ENCODE measurements at regions not wholly inside any gene's neighbourhood (a gene's known extent, or its start where the extent isn't known, plus 50 kb on each side); places are given as distances from the start of the nearest gene placed in this dataset.
"Not testable (repeated sequence)": the region's sequence is repeated elsewhere in the genome, so short reads cannot be mapped to it uniquely, and the experiment has no call there.

DNA sequence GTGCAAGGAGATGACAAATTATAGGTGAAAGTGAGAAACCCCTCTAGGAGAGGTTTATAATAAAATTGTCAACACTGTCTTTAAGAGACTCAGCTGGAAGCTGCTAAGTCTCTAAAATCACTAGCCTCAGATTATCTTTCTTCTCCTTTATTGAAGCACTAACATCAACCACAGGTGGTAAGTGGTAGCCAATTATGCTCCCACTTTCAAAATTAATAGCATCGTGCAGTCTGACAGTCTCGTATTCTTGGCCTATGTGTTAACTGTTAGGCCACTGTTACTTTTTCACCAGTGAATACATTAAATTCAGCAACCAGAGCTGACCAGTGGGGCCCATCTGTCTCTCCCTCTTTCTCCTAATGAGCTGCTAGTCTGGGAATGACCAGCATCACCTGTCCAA is 674.1 kb downstream of the RAPGEF2 start:
- DNase-seq, result no peak
- Histone ChIP-seq H3K27ac (ENCODE audit: low read length) (no peak overlapping the region), H3K27me3 (ENCODE audit: low read length) (no peaks in the 10 kb centered on the region), H4K20me1 (ENCODE audit: insufficient read depth, low read depth, low read length) (no peaks in the 10 kb centered on the region), H3K4me3 (ENCODE audit: low read length) (no peak overlapping the region), H3K4me2 (ENCODE audit: low read depth, low read length, poor library complexity, severe bottlenecking) (no peak overlapping the region), H3K4me1 (ENCODE audit: low read length) (no peaks in the 10 kb centered on the region), H3K79me2 (ENCODE audit: low read length) (no peaks in the 10 kb centered on the region), H3K9ac (ENCODE audit: low read length) (no peak overlapping the region), H2AFZ (ENCODE audit: low read length) (no peak overlapping the region), H3K9me2 (replicated peaks; ENCODE audit: insufficient read depth, low read length) (no peaks in the 10 kb centered on the region), H3K9me3 (ENCODE audit: low read length) (peaks cover 43% of the 10 kb centered on the region), H3K36me3 (ENCODE audit: insufficient read depth, low read length) (no peaks in the 10 kb centered on the region)

DNA sequence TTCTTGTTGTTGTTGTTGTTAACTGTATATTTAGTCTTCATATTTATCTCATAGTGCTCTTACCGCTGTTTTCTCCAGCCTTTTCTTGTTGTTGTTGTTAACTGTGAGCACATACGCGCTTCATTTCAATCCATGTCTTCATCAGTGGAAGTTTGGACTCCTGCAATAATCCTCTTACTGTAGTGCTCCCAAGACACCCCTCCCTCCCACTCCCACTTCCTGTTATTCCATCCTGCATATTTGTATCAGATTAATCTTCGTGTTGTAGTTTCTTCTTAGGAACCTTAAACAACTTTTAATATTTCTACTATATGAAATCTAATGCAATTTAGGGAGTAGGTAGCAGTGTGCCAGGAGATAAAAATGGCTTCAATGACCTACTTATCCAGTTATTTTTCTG is 674.8 kb downstream of the RAPGEF2 start:
- H3K27ac ChIP-seq (ENCODE audit: low read length), result no peak overlapping the region
- H3K9ac ChIP-seq (ENCODE audit: low read length), result no peak overlapping the region
- H3K9me2 ChIP-seq (replicated peaks; ENCODE audit: insufficient read depth, low read length), result no peaks in the 10 kb centered on the region
- no peaks in the 10 kb centered on the region for H3K4me1 ChIP-seq (ENCODE audit: low read length)
- H3K79me2 ChIP-seq (ENCODE audit: low read length), result no peaks in the 10 kb centered on the region
- H3K4me3 ChIP-seq (ENCODE audit: low read length), result no peak overlapping the region
- H3K27me3 ChIP-seq (ENCODE audit: low read length), result no peaks in the 10 kb centered on the region
- no peak overlapping the region for H3K4me2 ChIP-seq (ENCODE audit: low read depth, low read length, poor library complexity, severe bottlenecking)
- H3K36me3 ChIP-seq (ENCODE audit: insufficient read depth, low read length), result no peaks in the 10 kb centered on the region
- peaks cover 43% of the 10 kb centered on the region for H3K9me3 ChIP-seq (ENCODE audit: low read length)
- no peaks in the 10 kb centered on the region for H4K20me1 ChIP-seq (ENCODE audit: insufficient read depth, low read depth, low read length)
- no peak for DNase-seq
- H2AFZ ChIP-seq (ENCODE audit: low read length), result no peak overlapping the region

DNA sequence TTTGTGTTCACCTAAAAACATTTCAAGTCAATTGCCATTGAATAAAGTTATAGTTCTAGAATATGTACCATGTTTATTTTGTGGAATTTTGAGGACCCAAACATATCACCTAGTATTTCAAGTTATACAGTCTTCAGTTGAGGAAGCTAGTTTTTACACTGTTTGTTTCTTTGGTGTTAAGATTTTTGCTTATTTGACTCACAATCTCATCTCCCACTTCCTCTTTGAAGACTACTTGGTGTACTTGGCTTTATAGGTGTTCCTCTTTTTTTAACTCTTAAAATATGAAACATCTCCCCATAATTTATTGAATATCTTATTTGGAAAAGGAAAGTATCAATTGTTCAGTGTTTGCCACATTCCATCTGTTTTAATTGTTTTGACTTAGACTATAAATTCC is 675.4 kb downstream of the RAPGEF2 start:
- no peak overlapping the region for H3K27ac ChIP-seq (ENCODE audit: low read length)
- no peak overlapping the region for H3K4me3 ChIP-seq (ENCODE audit: low read length)
- no peaks in the 10 kb centered on the region for H3K4me1 ChIP-seq (ENCODE audit: low read length)
- H3K4me2 ChIP-seq (ENCODE audit: low read depth, low read length, poor library complexity, severe bottlenecking), result no peak overlapping the region
- H4K20me1 ChIP-seq (ENCODE audit: insufficient read depth, low read depth, low read length), result no peaks in the 10 kb centered on the region
- no peak overlapping the region for H2AFZ ChIP-seq (ENCODE audit: low read length)
- H3K27me3 ChIP-seq (ENCODE audit: low read length), result no peaks in the 10 kb centered on the region
- H3K9ac ChIP-seq (ENCODE audit: low read length), result no peak overlapping the region
- no peaks in the 10 kb centered on the region for H3K36me3 ChIP-seq (ENCODE audit: insufficient read depth, low read length)
- peaks cover 43% of the 10 kb centered on the region for H3K9me3 ChIP-seq (ENCODE audit: low read length)
- no peaks in the 10 kb centered on the region for H3K79me2 ChIP-seq (ENCODE audit: low read length)
- H3K9me2 ChIP-seq (replicated peaks; ENCODE audit: insufficient read depth, low read length), result no peaks in the 10 kb centered on the region
- no peak for DNase-seq

DNA sequence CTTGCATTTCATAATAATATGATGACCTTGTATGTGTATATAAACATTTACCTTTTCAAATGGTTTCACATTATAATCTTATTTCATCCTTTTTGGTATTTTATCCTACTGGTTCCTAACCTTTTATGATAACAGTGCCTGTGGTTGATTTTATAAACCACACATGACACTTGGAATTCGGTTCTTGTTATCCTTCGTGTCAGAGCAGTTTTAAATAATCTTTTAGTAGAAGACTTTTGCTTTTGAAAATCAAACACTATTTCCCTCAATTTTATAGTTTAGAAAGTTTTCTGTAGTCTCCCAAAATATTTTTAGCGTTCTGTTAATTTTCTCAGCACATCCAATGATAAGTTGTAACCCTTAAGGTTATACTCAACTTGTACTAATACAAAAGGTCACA is 676.8 kb downstream of the RAPGEF2 start:
- Histone ChIP-seq H3K9me3 (ENCODE audit: low read length) (peaks cover 45% of the 10 kb centered on the region), H3K36me3 (ENCODE audit: insufficient read depth, low read length) (no peaks in the 10 kb centered on the region), H3K9me2 (replicated peaks; ENCODE audit: insufficient read depth, low read length) (no peaks in the 10 kb centered on the region), H3K9ac (ENCODE audit: low read length) (no peak overlapping the region), H2AFZ (ENCODE audit: low read length) (no peak overlapping the region), H3K4me3 (ENCODE audit: low read length) (no peak overlapping the region), H3K4me1 (ENCODE audit: low read length) (no peaks in the 10 kb centered on the region), H3K79me2 (ENCODE audit: low read length) (no peaks in the 10 kb centered on the region), H3K27me3 (ENCODE audit: low read length) (no peaks in the 10 kb centered on the region), H3K27ac (ENCODE audit: low read length) (no peak overlapping the region), H3K4me2 (ENCODE audit: low read depth, low read length, poor library complexity, severe bottlenecking) (no peak overlapping the region), H4K20me1 (ENCODE audit: insufficient read depth, low read depth, low read length) (no peaks in the 10 kb centered on the region)
- DNase-seq, result no peak

DNA sequence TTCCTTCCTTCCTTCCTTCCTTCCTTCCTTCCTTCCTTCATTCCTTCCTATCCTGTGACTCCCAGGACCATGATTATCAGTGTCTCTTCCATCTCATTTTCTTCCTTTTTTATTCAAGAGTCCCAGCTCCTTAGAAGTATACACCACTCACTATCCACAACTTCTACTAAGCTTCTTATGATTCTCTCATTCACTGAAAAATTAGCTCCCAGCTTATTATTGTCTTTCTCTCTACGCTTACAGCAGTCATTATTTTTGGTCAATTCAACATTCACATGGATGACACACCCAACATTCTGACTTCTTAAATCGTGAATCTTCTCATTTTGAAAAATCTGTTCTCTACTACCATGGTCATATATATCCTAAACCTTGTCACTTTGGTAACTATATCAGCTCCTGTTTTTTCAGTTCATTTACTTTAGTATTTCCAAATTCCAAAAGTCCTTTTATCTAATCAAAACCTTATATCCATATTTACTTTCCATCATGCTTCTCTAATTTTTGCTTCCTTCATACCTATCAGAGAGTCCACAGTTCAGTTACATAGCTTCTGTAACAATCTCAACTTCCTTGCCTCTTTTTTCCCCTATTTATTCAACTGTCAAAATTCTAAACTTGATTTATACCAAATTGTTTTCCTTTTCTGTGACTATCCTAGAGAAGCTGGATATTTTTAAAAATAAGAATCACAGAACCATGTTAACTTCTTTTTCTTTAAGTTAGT is 677.5 kb downstream of the RAPGEF2 start:
- Histone ChIP-seq H4K20me1 (ENCODE audit: insufficient read depth, low read depth, low read length) (no peaks in the 10 kb centered on the region), H3K4me1 (ENCODE audit: low read length) (no peaks in the 10 kb centered on the region), H3K36me3 (ENCODE audit: insufficient read depth, low read length) (no peaks in the 10 kb centered on the region), H3K27ac (ENCODE audit: low read length) (no peak overlapping the region), H3K9ac (ENCODE audit: low read length) (no peak overlapping the region), H3K4me3 (ENCODE audit: low read length) (no peak overlapping the region), H3K9me2 (replicated peaks; ENCODE audit: insufficient read depth, low read length) (no peaks in the 10 kb centered on the region), H3K4me2 (ENCODE audit: low read depth, low read length, poor library complexity, severe bottlenecking) (no peak overlapping the region), H3K27me3 (ENCODE audit: low read length) (no peaks in the 10 kb centered on the region), H3K9me3 (ENCODE audit: low read length) (peaks cover 51% of the 10 kb centered on the region), H2AFZ (ENCODE audit: low read length) (no peak overlapping the region), H3K79me2 (ENCODE audit: low read length) (no peaks in the 10 kb centered on the region)
- no peak for DNase-seq

DNA sequence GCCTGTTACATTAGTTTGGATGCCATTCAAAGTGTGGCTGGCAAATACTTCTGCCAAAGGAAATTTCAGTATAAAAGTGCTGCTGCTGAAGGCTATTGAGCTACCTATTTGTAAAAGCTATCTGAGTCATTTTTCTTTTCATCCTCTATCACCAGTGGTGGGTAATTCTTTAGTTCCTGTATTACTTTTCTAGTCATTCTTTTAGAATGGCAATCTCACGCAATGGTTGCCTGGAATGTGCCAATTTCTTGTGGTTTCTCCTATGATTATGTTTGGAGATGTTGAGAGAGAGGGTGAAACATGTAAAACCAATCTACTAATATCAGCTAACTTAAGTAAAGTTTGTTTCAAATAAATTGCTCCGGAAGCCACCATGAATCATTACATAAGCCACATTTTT is 685.0 kb downstream of the RAPGEF2 start:
- Histone ChIP-seq H3K79me2 (ENCODE audit: low read length) (no peaks in the 10 kb centered on the region), H3K36me3 (ENCODE audit: insufficient read depth, low read length) (no peaks in the 10 kb centered on the region), H3K9ac (ENCODE audit: low read length) (no peak overlapping the region)

DNA sequence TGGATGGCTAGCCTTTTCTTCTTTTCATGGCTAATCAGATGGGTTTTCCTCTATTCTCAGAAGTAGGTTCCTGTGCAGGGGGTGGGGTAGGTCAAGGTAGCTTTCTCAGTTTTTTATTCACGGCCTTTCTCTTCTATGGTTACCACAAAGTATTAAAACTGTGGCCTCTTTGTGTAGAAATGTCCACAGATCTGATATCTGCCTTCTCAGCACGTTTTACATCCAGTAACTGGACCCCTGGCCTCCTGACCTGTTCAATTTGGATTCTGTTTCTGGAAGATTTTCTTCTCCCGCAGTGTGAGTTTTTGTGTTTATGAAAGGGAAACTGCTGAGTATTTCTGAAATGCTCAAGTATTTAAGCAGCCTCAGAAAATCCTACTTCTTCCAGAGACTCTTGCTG is 688.5 kb downstream of the RAPGEF2 start:
- Histone ChIP-seq H4K20me1 (ENCODE audit: insufficient read depth, low read depth, low read length) (no peaks in the 10 kb centered on the region), H3K9ac (ENCODE audit: low read length) (no peak overlapping the region), H3K27me3 (ENCODE audit: low read length) (no peaks in the 10 kb centered on the region), H3K9me2 (replicated peaks; ENCODE audit: insufficient read depth, low read length) (no peaks in the 10 kb centered on the region), H3K79me2 (ENCODE audit: low read length) (no peaks in the 10 kb centered on the region), H3K27ac (ENCODE audit: low read length) (no peak overlapping the region), H3K4me3 (ENCODE audit: low read length) (no peak overlapping the region), H3K9me3 (ENCODE audit: low read length) (peaks cover 17% of the 10 kb centered on the region), H3K4me1 (ENCODE audit: low read length) (no peaks in the 10 kb centered on the region), H2AFZ (ENCODE audit: low read length) (no peak overlapping the region), H3K4me2 (ENCODE audit: low read depth, low read length, poor library complexity, severe bottlenecking) (no peak overlapping the region), H3K36me3 (ENCODE audit: insufficient read depth, low read length) (no peaks in the 10 kb centered on the region)
- no peak for DNase-seq

More for the DNA sequence above, 685.0 kb downstream of the RAPGEF2 start:
- no peak overlapping the region for H3K4me2 ChIP-seq (ENCODE audit: low read depth, low read length, poor library complexity, severe bottlenecking)
- H3K27ac ChIP-seq (ENCODE audit: low read length), result no peak overlapping the region
- no peaks in the 10 kb centered on the region for H3K27me3 ChIP-seq (ENCODE audit: low read length)
- DNase-seq, result no peak
- H3K9me2 ChIP-seq (replicated peaks; ENCODE audit: insufficient read depth, low read length), result no peaks in the 10 kb centered on the region
- no peaks in the 10 kb centered on the region for H3K4me1 ChIP-seq (ENCODE audit: low read length)
- no peaks in the 10 kb centered on the region for H4K20me1 ChIP-seq (ENCODE audit: insufficient read depth, low read depth, low read length)
- H3K4me3 ChIP-seq (ENCODE audit: low read length), result no peak overlapping the region
- H3K9me3 ChIP-seq (ENCODE audit: low read length), result peaks cover 24% of the 10 kb centered on the region
- no peak overlapping the region for H2AFZ ChIP-seq (ENCODE audit: low read length)

DNA sequence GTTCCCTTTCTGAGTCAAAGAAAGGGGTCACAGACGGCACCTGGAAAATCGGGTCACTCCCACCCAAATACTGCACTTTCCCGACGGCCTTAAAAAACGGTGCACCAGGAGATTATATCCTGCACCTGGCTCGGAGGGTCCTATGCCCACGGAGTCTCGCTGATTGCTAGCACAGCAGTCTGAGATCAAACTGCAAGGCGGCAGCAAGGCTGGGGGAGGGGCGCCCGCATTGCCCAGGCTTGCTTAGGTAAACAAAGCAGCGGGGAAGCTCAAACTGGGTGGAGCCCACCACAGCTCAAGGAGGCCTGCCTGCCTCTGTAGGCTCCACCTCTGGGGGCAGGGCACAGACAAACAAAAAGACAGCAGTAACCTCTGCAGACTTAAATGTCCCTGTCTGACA is 701.7 kb downstream of the RAPGEF2 start:
- H3K9me2 ChIP-seq (replicated peaks; ENCODE audit: insufficient read depth, low read length); H3K9ac ChIP-seq (ENCODE audit: low read length); H3K27ac ChIP-seq (ENCODE audit: low read length); H3K36me3 ChIP-seq (ENCODE audit: insufficient read depth, low read length); H4K20me1 ChIP-seq (ENCODE audit: insufficient read depth, low read depth, low read length); H3K27me3 ChIP-seq (ENCODE audit: low read length); H3K4me2 ChIP-seq (ENCODE audit: low read depth, low read length, poor library complexity, severe bottlenecking); H3K4me3 ChIP-seq (ENCODE audit: low read length); H3K79me2 ChIP-seq (ENCODE audit: low read length); DNase-seq; H2AFZ ChIP-seq (ENCODE audit: low read length); H3K4me1 ChIP-seq (ENCODE audit: low read length); H3K9me3 ChIP-seq (ENCODE audit: low read length): not testable (repeated sequence)

Data from Karpas-422 (cell line).